Osteocyte (in vitro differentiated cells): ENCODE measurements at regions not wholly inside any gene's neighbourhood (a gene's known extent, or its start where the extent isn't known, plus 50 kb on each side); places are given as distances from the start of the nearest gene placed in this dataset.

ENCODE experiments used
- DNase-seq: peaks from one replicate; pipeline ENCODE4 v3.0.0; 2021; ENCODE audit warnings: mixed read lengths; ENCODE audit not compliant: unreplicated experiment; ENCODE audit errors: extremely low spot score
- H3K27ac Mint-ChIP-seq: one replicate; pipeline ENCODE4 v1.8.0; 2021; ENCODE audit warnings: mild to moderate bottlenecking, mixed read lengths; ENCODE audit not compliant: unreplicated experiment
- H3K27me3 Mint-ChIP-seq: one replicate; pipeline ENCODE4 v1.8.0; 2021; ENCODE audit warnings: mixed read lengths; ENCODE audit not compliant: unreplicated experiment
- H3K36me3 Mint-ChIP-seq: one replicate; pipeline ENCODE4 v1.8.0; 2021; ENCODE audit warnings: mixed read lengths; ENCODE audit not compliant: unreplicated experiment
- H3K4me1 Mint-ChIP-seq: one replicate; pipeline ENCODE4 v1.8.0; 2021; ENCODE audit warnings: mixed read lengths; ENCODE audit not compliant: unreplicated experiment
- H3K4me3 Mint-ChIP-seq: one replicate; pipeline ENCODE4 v1.8.0; 2021; ENCODE audit warnings: mild to moderate bottlenecking, moderate library complexity, mixed read lengths; ENCODE audit not compliant: unreplicated experiment
- H3K9me3 Mint-ChIP-seq: one replicate; pipeline ENCODE4 v1.8.0; 2021; ENCODE audit warnings: mixed read lengths; ENCODE audit not compliant: unreplicated experiment
- CTCF ChIP-seq: fragments of 200-600 bp; sonication (generic); IDR thresholded peaks from 2 replicates; pipeline ENCODE4 v1.5.0; 2021; ENCODE audit warnings: antibody characterized with exemption, mild to moderate bottlenecking, moderate library complexity

GRCh38 chr10:60728056-60728455, 50.2 kb upstream of the CDK1 start:
- Mint-ChIP-seq H3K4me1 (peaks cover 12% of the 10 kb centered on the region), H3K27ac (no peak overlapping the region), H3K9me3 (no peaks in the 10 kb centered on the region), H3K4me3 (no peak overlapping the region), H3K27me3 (no peaks in the 10 kb centered on the region), H3K36me3 (peaks cover 3% of the 10 kb centered on the region)
- no peak for DNase-seq
- TF ChIP-seq CTCF: no peak

- no peak overlapping the region for H3K4me3 Mint-ChIP-seq
- H3K27me3 Mint-ChIP-seq: no peaks in the 10 kb centered on the region
- H3K27ac Mint-ChIP-seq: no peak overlapping the region
- no peaks in the 10 kb centered on the region for H3K9me3 Mint-ChIP-seq
- no peak for TF ChIP-seq CTCF
- no peaks in the 10 kb centered on the region for H3K4me1 Mint-ChIP-seq
- H3K36me3 Mint-ChIP-seq: peaks cover 3% of the 10 kb centered on the region
- no peak for DNase-seq
Measured at GRCh38 chr10:60726257-60726656, 52.0 kb upstream of the CDK1 start.

GRCh38 chr10:60722623-60723022, 55.7 kb upstream of the CDK1 start:
- H3K4me1 Mint-ChIP-seq: peaks cover 7% of the 10 kb centered on the region
- H3K27ac Mint-ChIP-seq: no peak overlapping the region
- no peaks in the 10 kb centered on the region for H3K27me3 Mint-ChIP-seq
- H3K9me3 Mint-ChIP-seq: no peaks in the 10 kb centered on the region
- no peak for TF ChIP-seq CTCF
- H3K4me3 Mint-ChIP-seq: no peak overlapping the region
- no peaks in the 10 kb centered on the region for H3K36me3 Mint-ChIP-seq
- no peak for DNase-seq

GRCh38 chr10:60719721-60720120, 58.6 kb upstream of the CDK1 start:
- Mint-ChIP-seq H3K4me3 (no peak overlapping the region), H3K27me3 (no peaks in the 10 kb centered on the region), H3K27ac (no peak overlapping the region), H3K36me3 (no peaks in the 10 kb centered on the region), H3K9me3 (no peaks in the 10 kb centered on the region), H3K4me1 (peaks cover 7% of the 10 kb centered on the region)
- TF ChIP-seq CTCF: no peak
- DNase-seq: no peak

GRCh38 chr10:60718886-60719285, 59.4 kb upstream of the CDK1 start:
- DNase-seq: no peak
- no peak overlapping the region for H3K4me3 Mint-ChIP-seq
- H3K36me3 Mint-ChIP-seq: no peaks in the 10 kb centered on the region
- H3K4me1 Mint-ChIP-seq: peaks cover 7% of the 10 kb centered on the region
- H3K27me3 Mint-ChIP-seq: no peaks in the 10 kb centered on the region
- no peak overlapping the region for H3K27ac Mint-ChIP-seq
- no peaks in the 10 kb centered on the region for H3K9me3 Mint-ChIP-seq
- TF ChIP-seq CTCF: no peak
